ENCODE measurements at regions not wholly inside any gene's neighbourhood (a gene's known extent, or its start where the extent isn't known, plus 50 kb on each side); places are given as distances from the start of the nearest gene placed in this dataset.

- no peak overlapping the region for H3K14ac ChIP-seq (ENCODE audit: insufficient read depth, low read length)
- H3T11ph ChIP-seq (ENCODE audit: low read length): no peak overlapping the region
- TF ChIP-seq, protein P1, sequence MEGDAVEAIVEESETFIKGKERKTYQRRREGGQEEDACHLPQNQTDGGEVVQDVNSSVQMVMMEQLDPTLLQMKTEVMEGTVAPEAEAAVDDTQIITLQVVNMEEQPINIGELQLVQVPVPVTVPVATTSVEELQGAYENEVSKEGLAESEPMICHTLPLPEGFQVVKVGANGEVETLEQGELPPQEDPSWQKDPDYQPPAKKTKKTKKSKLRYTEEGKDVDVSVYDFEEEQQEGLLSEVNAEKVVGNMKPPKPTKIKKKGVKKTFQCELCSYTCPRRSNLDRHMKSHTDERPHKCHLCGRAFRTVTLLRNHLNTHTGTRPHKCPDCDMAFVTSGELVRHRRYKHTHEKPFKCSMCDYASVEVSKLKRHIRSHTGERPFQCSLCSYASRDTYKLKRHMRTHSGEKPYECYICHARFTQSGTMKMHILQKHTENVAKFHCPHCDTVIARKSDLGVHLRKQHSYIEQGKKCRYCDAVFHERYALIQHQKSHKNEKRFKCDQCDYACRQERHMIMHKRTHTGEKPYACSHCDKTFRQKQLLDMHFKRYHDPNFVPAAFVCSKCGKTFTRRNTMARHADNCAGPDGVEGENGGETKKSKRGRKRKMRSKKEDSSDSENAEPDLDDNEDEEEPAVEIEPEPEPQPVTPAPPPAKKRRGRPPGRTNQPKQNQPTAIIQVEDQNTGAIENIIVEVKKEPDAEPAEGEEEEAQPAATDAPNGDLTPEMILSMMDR (conservative IDR thresholded peaks at IDR 0.05): no peak
- no peaks in the 10 kb centered on the region for H3K27me3 ChIP-seq (ENCODE audit: insufficient read depth, low read length)
- H3K18ac ChIP-seq (ENCODE audit: insufficient read length, low read depth, low read length): no peak overlapping the region
- no peak overlapping the region for H3K27ac Mint-ChIP-seq
- no peaks in the 10 kb centered on the region for H3K9me3 Mint-ChIP-seq
- H3K4me1 ChIP-seq (ENCODE audit: insufficient read depth, low read length): no peaks in the 10 kb centered on the region
- no peak overlapping the region for H2BK20ac ChIP-seq (ENCODE audit: low read depth, low read length, poor library complexity, severe bottlenecking)
- no peak overlapping the region for H4K91ac ChIP-seq (ENCODE audit: insufficient read length, low read depth, low read length)
- no peak overlapping the region for H3K4me3 Mint-ChIP-seq
- no peak overlapping the region for H3K27ac ChIP-seq (ENCODE audit: insufficient read length, low read depth, low read length)
- no peak overlapping the region for H3K4ac ChIP-seq (ENCODE audit: low read depth, low read length)
- H2AK5ac ChIP-seq (ENCODE audit: insufficient read length, low read length): no peak overlapping the region
- no peaks in the 10 kb centered on the region for H3K23me2 ChIP-seq (ENCODE audit: insufficient read length, low read depth, low read length, poor library complexity, severe bottlenecking)
- H3K56ac ChIP-seq (ENCODE audit: insufficient read length, low read depth, low read length): no peak overlapping the region
- H3K27me3 Mint-ChIP-seq (ENCODE audit: low read depth): no peaks in the 10 kb centered on the region
- H3K23ac ChIP-seq (ENCODE audit: insufficient read length, low read depth, low read length): no peak overlapping the region
- no peak overlapping the region for H3K4me2 ChIP-seq (ENCODE audit: insufficient read depth, insufficient read length, low read length)
- H2BK12ac ChIP-seq (ENCODE audit: insufficient read length, low read depth, low read length): no peak overlapping the region
- no peak overlapping the region for H4K8ac ChIP-seq (replicated peaks; ENCODE audit: insufficient read length, low read depth, low read length)
- H2BK5ac ChIP-seq (ENCODE audit: insufficient read length, low read length): no peak overlapping the region
- no peak overlapping the region for H2AFZ ChIP-seq (ENCODE audit: low read length)
- H3K9ac ChIP-seq (ENCODE audit: extremely low read depth, insufficient read length, low read length): no peak overlapping the region
- no peak for DNase-seq
- no peak overlapping the region for H4K5ac ChIP-seq (ENCODE audit: insufficient read length, low read depth, low read length)
- no peaks in the 10 kb centered on the region for H3K36me3 Mint-ChIP-seq (ENCODE audit: insufficient read depth in 1 of 3, low read depth in 3 of 3)
- no peaks in the 10 kb centered on the region for H3K9me3 ChIP-seq (ENCODE audit: control insufficient read depth, low read depth, low read length)
- peaks cover 9% of the 10 kb centered on the region in 2 experiments for H3K4me1 Mint-ChIP-seq
- no peaks in the 10 kb centered on the region for H3K79me2 ChIP-seq (ENCODE audit: insufficient read depth, low read length)
- no peaks in the 10 kb centered on the region for H3K79me1 ChIP-seq (ENCODE audit: insufficient read depth, low read depth, low read length, poor library complexity, severe bottlenecking)
- WGBS (ENCODE audit: extremely low coverage, insufficient read length, low lambda C conversion rate): no CpG with 5 or more reads among the region's 2 CpGs
- H2BK15ac ChIP-seq (ENCODE audit: low read depth, low read length): no peak overlapping the region
- no peaks in the 10 kb centered on the region for H4K20me1 ChIP-seq (ENCODE audit: control insufficient read depth, insufficient read depth, insufficient read length)
- no peak overlapping the region for H2BK120ac ChIP-seq (ENCODE audit: low read depth, low read length, poor library complexity, severe bottlenecking)
Observed at GRCh38 chr13:47502166-47502565, 498.9 kb downstream of the SUCLA2 start.

Data from H9 (cell line).